BE2C (cell line): ENCODE measurements at regions not wholly inside any gene's neighbourhood (a gene's known extent, or its start where the extent isn't known, plus 50 kb on each side); places are given as distances from the start of the nearest gene placed in this dataset.

Experiments
- DNase-seq: peaks from one replicate; pipeline ENCODE4 v3.0.0-alpha.2; 2020
- H3K27me3 ChIP-seq: fragments of 250-450 bp; sonication (Bioruptor Pico); 2 replicates; pipeline ENCODE4 v1.5.1; 2020; ENCODE audit warnings: mild to moderate bottlenecking
- H3K36me3 ChIP-seq: fragments of 250-450 bp; sonication (Bioruptor Pico); 2 replicates; pipeline ENCODE4 v1.5.1; 2020; ENCODE audit warnings: mild to moderate bottlenecking
- H3K4me1 ChIP-seq: fragments of 250-450 bp; sonication (Bioruptor Pico); 2 replicates; pipeline ENCODE4 v1.5.1; 2020
- H3K4me3 ChIP-seq: 2 replicates; pipeline ENCODE4 v1.5.1; 2011; ENCODE audit warnings: low read depth, low read length
- H3K9me3 ChIP-seq: fragments of 250-450 bp; sonication (Bioruptor Pico); 2 replicates; pipeline ENCODE4 v1.5.1; 2020
- CTCF ChIP-seq: IDR thresholded peaks from 2 replicates; pipeline ENCODE4 v1.5.1; 2012; ENCODE audit warnings: mild to moderate bottlenecking, low read depth, low read length

DNA sequence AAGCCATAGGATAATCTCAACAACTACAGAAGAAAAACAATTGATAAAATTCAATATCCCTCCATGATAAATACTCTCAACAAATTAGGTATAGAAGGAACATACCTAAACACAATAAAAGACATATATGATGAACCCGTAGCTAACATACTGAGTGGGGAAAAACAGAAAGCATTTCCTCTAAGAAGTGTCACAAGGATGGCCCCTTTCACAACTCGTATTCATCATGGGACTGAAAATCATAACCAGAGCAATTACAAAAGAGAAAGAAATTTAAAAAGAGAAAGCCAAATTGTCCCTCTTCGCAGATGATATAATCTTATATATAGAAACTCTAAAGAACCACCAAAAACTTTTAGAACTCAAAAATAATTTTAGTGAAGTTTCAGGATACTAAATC, 146.3 kb upstream of the RGMB start:
- Histone ChIP-seq H3K36me3 (no peaks in the 10 kb centered on the region), H3K27me3 (no peaks in the 10 kb centered on the region), H3K4me1 (no peaks in the 10 kb centered on the region), H3K4me3 (no peak overlapping the region), H3K9me3 (no peaks in the 10 kb centered on the region)
- no peak for DNase-seq
- TF ChIP-seq CTCF = no peak

DNA sequence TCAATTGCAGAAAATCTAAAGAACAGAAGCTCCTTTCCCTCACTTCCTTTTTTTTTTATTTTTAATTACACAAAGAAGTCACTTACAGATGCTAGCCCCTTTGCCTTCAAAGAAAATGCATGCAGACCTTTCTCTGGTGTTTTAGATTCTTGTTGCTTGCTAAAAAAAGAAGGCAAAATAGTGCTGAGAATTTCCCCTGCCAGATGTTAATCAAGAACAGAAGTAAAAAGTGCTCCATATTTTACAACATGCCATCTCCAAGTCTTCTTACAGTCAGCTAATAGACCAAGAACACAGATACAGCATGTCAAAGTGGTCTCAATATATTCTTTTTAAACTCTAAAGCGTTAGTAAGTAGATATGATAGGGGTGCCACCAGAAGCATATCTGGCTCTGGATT, 142.8 kb upstream of the RGMB start:
- no peak for TF ChIP-seq CTCF
- no peaks in the 10 kb centered on the region; the same call in 1 of the 2 replicates for H3K27me3 ChIP-seq
- no peak for DNase-seq
- no peaks in the 10 kb centered on the region for H3K4me1 ChIP-seq
- H3K36me3 ChIP-seq = no peaks in the 10 kb centered on the region
- H3K4me3 ChIP-seq = no peak overlapping the region
- H3K9me3 ChIP-seq = no peaks in the 10 kb centered on the region

GRCh38 chr5:98631311-98632054, 142.0 kb upstream of the RGMB start:
- H3K36me3 ChIP-seq = no peaks in the 10 kb centered on the region
- no peaks in the 10 kb centered on the region; the same call in 1 of the 2 replicates for H3K27me3 ChIP-seq
- H3K4me3 ChIP-seq = no peak overlapping the region
- no peaks in the 10 kb centered on the region for H3K4me1 ChIP-seq
- no peak for DNase-seq
- no peaks in the 10 kb centered on the region for H3K9me3 ChIP-seq
- no peak for TF ChIP-seq CTCF

GRCh38 chr5:98635656-98636055, 137.8 kb upstream of the RGMB start:
- no peaks in the 10 kb centered on the region for H3K36me3 ChIP-seq
- no peak for DNase-seq
- H3K4me3 ChIP-seq = no peak overlapping the region
- H3K4me1 ChIP-seq = no peaks in the 10 kb centered on the region
- TF ChIP-seq CTCF = no peak
- no peaks in the 10 kb centered on the region for H3K9me3 ChIP-seq
- H3K27me3 ChIP-seq = no peaks in the 10 kb centered on the region; the same call in 1 of the 2 replicates

- TF ChIP-seq CTCF = no peak
- Histone ChIP-seq H3K4me1 (no peaks in the 10 kb centered on the region), H3K9me3 (no peaks in the 10 kb centered on the region), H3K4me3 (no peak overlapping the region), H3K36me3 (no peaks in the 10 kb centered on the region), H3K27me3 (no peaks in the 10 kb centered on the region; the same call in 1 of the 2 replicates)
- DNase-seq = no peak
Observed at GRCh38 chr5:98637116-98637515, 136.3 kb upstream of the RGMB start.

DNA sequence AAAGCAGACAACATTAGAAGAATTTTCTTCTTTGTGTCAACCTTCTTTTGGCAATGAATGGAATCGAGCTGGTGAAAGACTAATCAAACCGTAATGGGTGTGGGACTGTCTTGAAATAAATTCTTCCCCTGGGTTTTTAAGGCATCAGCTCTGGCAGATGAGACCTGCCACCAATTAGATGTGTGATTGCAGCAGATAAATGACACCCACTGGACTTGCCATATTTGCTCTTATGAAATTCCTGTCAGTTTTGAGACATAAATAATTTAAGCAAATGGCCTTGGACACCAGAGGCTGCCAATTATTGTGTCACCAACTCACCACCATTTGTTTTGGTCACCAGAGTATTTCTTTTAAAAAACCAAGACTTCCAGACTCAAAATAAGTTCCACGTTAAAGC, 135.9 kb upstream of the RGMB start:
- no peak for DNase-seq

More for the DNA sequence above, 135.9 kb upstream of the RGMB start:
- Histone ChIP-seq H3K9me3 (no peaks in the 10 kb centered on the region), H3K4me3 (no peak overlapping the region), H3K4me1 (no peaks in the 10 kb centered on the region), H3K27me3 (no peaks in the 10 kb centered on the region; the same call in 1 of the 2 replicates), H3K36me3 (no peaks in the 10 kb centered on the region)
- no peak for TF ChIP-seq CTCF
